ENCODE measurements at regions not wholly inside any gene's neighbourhood (a gene's known extent, or its start where the extent isn't known, plus 50 kb on each side); places are given as distances from the start of the nearest gene placed in this dataset.

DNA sequence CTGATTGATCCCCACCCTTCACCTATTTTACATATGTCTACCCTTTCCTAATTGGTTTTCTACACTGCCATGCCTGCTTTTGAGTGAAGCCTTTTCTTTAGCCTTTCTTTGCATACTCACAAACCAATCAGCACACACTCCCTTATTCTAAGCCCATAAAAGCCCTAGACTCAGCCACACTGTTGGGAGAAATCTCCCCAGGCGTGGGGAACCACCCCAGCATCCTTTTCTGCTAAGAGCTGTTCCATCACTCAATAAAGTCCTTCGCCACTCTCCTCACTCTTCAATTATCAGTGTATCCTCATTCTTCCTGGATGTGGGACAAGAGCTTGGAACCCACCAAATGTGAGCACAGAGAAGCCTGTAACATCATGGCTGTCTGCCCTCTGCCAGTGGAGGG is 343.6 kb downstream of the SLITRK1 start:
- TF ChIP-seq, protein P1, sequence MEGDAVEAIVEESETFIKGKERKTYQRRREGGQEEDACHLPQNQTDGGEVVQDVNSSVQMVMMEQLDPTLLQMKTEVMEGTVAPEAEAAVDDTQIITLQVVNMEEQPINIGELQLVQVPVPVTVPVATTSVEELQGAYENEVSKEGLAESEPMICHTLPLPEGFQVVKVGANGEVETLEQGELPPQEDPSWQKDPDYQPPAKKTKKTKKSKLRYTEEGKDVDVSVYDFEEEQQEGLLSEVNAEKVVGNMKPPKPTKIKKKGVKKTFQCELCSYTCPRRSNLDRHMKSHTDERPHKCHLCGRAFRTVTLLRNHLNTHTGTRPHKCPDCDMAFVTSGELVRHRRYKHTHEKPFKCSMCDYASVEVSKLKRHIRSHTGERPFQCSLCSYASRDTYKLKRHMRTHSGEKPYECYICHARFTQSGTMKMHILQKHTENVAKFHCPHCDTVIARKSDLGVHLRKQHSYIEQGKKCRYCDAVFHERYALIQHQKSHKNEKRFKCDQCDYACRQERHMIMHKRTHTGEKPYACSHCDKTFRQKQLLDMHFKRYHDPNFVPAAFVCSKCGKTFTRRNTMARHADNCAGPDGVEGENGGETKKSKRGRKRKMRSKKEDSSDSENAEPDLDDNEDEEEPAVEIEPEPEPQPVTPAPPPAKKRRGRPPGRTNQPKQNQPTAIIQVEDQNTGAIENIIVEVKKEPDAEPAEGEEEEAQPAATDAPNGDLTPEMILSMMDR (conservative IDR thresholded peaks at IDR 0.05; ENCODE audit: low read depth, low read length) = no peak
- TF ChIP-seq EZH2phosphoT487 (IDR thresholded peaks at IDR 0.05; ENCODE audit: borderline replicate concordance, low read length) = no peak
- no peak for TF ChIP-seq EZH2 (IDR thresholded peaks at IDR 0.05; ENCODE audit: low read length, unreplicated experiment)
